ENCODE measurements at regions not wholly inside any gene's neighbourhood (a gene's known extent, or its start where the extent isn't known, plus 50 kb on each side); places are given as distances from the start of the nearest gene placed in this dataset.

- TF ChIP-seq, protein P1, sequence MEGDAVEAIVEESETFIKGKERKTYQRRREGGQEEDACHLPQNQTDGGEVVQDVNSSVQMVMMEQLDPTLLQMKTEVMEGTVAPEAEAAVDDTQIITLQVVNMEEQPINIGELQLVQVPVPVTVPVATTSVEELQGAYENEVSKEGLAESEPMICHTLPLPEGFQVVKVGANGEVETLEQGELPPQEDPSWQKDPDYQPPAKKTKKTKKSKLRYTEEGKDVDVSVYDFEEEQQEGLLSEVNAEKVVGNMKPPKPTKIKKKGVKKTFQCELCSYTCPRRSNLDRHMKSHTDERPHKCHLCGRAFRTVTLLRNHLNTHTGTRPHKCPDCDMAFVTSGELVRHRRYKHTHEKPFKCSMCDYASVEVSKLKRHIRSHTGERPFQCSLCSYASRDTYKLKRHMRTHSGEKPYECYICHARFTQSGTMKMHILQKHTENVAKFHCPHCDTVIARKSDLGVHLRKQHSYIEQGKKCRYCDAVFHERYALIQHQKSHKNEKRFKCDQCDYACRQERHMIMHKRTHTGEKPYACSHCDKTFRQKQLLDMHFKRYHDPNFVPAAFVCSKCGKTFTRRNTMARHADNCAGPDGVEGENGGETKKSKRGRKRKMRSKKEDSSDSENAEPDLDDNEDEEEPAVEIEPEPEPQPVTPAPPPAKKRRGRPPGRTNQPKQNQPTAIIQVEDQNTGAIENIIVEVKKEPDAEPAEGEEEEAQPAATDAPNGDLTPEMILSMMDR (IDR thresholded peaks at IDR 0.05 in 8 of 11, conservative IDR thresholded peaks at IDR 0.05 in 3 of 11): no peak
- TF ChIP-seq POLR2A (IDR thresholded peaks at IDR 0.05): no peak
- no peak for TF ChIP-seq POLR2AphosphoS5 (IDR thresholded peaks at IDR 0.05)
Measured at GRCh38 chr11:15772547-15772946, 583.8 kb downstream of the SOX6 start.
